AG08395 (cell line): ENCODE measurements at regions not wholly inside any gene's neighbourhood (a gene's known extent, or its start where the extent isn't known, plus 50 kb on each side); places are given as distances from the start of the nearest gene placed in this dataset.
A peak's percentile ranks its signal among the peaks of the same experiment; 100 is the strongest.

ENCODE experiments used
- DNase-seq: peaks from one replicate; pipeline ENCODE4 v3.0.0; 2012; ENCODE audit warnings: mixed read lengths, low spot score

- no peak for DNase-seq
These were observed 451.3 kb downstream of the GPAM start for GRCh38 chr10:111732166-111732785.

GRCh38 chr10:111739125-111739873, 444.3 kb downstream of the GPAM start:
- DNase-seq: no peak

GRCh38 chr10:111739874-111740139, 443.8 kb downstream of the GPAM start:
- DNase-seq: no peak

GRCh38 chr10:111745982-111746381, 437.6 kb downstream of the GPAM start:
- DNase-seq: no peak

GRCh38 chr10:111747751-111748150, 435.8 kb downstream of the GPAM start:
- peak; percentile 3 for DNase-seq

- no peak for DNase-seq
These were observed 435.4 kb downstream of the GPAM start for GRCh38 chr10:111748184-111748583.

- DNase-seq: no peak
These were observed 433.3 kb downstream of the GPAM start for GRCh38 chr10:111750165-111750849.

GRCh38 chr10:111756217-111757061, 427.1 kb downstream of the GPAM start:
- DNase-seq: peak; percentile 27

GRCh38 chr10:111758593-111758992, 425.0 kb downstream of the GPAM start:
- DNase-seq: no peak

GRCh38 chr10:111762114-111762513, 421.5 kb downstream of the GPAM start:
- DNase-seq: no peak

- no peak for DNase-seq
These were observed 418.3 kb downstream of the GPAM start for GRCh38 chr10:111765216-111765615.

- no peak for DNase-seq
These were observed 417.1 kb downstream of the GPAM start for GRCh38 chr10:111766464-111766863.

- no peak for DNase-seq
These were observed 415.9 kb downstream of the GPAM start for GRCh38 chr10:111767661-111768060.

- no peak for DNase-seq
These were observed 409.6 kb downstream of the GPAM start for GRCh38 chr10:111773950-111774349.

GRCh38 chr10:111774486-111774885, 409.1 kb downstream of the GPAM start:
- no peak for DNase-seq

GRCh38 chr10:111784436-111784835, 399.1 kb downstream of the GPAM start:
- DNase-seq: no peak

- no peak for DNase-seq
These were observed 398.6 kb downstream of the GPAM start for GRCh38 chr10:111784946-111785465.

- no peak for DNase-seq
These were observed 397.6 kb downstream of the GPAM start for GRCh38 chr10:111785921-111786320.

- no peak for DNase-seq
These were observed 393.7 kb downstream of the GPAM start for GRCh38 chr10:111789821-111790220.

- DNase-seq: no peak
These were observed 381.7 kb downstream of the GPAM start for GRCh38 chr10:111801841-111802240.

- no peak for DNase-seq
These were observed 378.8 kb downstream of the GPAM start for GRCh38 chr10:111804781-111805180.

GRCh38 chr10:111811517-111811916, 372.0 kb downstream of the GPAM start:
- DNase-seq: no peak
